Inflammatory macrophage (primary cell): ENCODE measurements at regions not wholly inside any gene's neighbourhood (a gene's known extent, or its start where the extent isn't known, plus 50 kb on each side); places are given as distances from the start of the nearest gene placed in this dataset.
A peak's percentile ranks its signal among the peaks of the same experiment; 100 is the strongest.

Source experiments
- DNase-seq, 2 donors: peaks; one replicate each; pipeline ENCODE4 v3.0.0-alpha.2; 2020 to 2022

GRCh38 chr17:69605571-69605970 is 191.1 kb downstream of the MAP2K6 start:
- no peak for DNase-seq

DNA sequence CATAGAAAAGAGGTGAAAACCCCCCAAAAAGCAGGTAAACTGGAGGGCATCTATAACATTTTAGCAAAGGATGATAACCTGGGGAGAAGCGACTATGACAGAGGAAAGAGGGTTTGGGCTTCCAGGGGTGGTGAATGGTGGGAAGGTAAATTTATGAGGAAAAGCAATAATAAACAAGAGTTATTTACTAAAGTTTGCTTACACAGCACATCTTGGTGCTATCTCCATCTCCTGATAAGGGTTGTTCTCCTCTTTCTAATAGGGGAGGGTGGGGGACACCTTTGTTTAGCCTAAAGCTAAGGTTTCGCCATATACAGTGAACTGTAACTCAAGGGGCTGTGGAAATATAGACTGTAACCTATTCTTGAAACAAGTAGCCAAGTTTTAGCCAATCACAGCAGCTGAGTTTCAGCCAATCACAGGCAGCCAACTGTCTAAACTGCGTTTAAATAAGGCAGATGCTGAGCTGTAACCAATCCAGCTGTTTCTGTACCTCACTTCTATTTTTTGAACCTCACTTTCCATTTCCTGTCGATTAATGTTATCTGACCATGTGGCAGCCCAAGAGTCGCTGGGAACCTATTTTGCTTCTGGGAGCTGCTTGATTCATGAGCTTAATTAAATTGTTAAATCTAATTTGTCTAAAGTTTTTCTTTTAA is 191.8 kb downstream of the MAP2K6 start:
- DNase-seq = no peak

- peak; percentile 63 to 66 for DNase-seq
Measured at GRCh38 chr17:69607162-69607834, 192.8 kb downstream of the MAP2K6 start.

GRCh38 chr17:69608141-69608540 is 193.6 kb downstream of the MAP2K6 start:
- no peak for DNase-seq

DNA sequence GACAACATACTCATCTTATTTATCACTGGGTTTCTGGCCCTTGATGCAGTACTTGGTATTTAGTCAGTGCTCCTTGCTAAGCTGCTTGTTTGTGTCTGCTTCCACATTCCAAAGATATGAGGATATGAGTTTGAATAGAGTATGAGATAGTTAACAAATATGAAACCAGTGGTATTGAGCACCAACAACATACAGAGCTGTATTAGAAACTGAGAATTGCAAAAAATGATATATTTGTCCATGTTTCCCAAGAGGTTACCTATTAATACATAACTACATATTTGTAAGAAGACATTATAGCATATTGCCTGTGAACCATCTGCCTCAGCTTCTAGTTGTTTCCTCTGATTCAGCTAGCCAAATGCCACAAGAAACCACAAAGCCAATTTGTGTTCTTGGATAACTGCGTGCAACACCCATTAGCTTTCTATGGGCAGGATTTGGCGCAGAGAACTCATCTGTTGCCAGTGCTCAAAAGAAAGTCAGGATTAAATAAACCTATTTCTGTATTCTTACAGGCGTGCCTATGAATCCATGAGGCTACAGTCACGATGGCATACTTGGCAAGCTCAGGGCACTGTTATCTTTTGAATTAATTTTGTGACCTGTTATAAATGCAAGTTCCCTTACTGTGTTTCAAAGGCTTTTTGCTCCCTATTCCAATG is 194.4 kb downstream of the MAP2K6 start:
- DNase-seq = no peak

GRCh38 chr17:69609473-69610305 is 195.2 kb downstream of the MAP2K6 start:
- DNase-seq = peak; percentile 5 to 43

DNA sequence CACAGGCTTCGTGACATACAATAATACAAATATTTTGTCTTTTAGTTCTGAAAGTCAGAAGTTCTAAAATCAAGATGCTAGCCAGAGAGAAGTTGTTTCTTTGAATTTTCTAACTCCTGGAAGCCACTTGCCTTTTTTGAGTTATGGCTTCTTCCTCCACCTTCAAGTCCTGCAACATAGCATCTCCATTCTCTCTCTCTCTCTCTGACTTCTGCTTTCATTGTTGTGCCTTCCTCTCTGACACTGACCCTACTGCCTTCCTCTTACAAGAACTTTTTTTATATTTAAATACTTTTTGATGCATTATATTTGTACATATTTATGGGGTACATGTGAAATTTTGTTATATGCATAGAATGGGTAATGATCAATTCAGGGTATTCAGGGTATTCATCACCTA is 205.9 kb downstream of the MAP2K6 start:
- DNase-seq = no peak

DNA sequence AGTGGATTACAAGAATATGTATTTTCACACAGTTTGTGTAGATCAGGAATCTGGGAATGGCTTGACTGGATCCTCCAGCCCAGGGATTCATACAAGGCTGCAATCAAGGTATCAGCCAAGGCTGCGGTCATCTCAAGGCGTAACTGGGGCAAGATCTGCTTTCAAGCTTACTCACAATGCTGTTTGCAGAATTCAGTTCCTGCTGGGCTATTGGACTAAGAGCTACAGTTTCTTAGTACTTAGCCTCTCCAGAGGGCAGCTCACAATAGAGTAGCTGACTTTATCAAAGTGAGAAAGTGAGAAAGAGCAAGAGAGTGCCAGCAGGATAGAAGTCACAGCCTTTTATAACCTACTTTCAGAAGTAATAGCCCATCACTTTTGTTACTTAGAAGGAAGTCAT is 211.0 kb downstream of the MAP2K6 start:
- no peak for DNase-seq

GRCh38 chr17:69630056-69630635 is 215.6 kb downstream of the MAP2K6 start:
- no peak for DNase-seq

DNA sequence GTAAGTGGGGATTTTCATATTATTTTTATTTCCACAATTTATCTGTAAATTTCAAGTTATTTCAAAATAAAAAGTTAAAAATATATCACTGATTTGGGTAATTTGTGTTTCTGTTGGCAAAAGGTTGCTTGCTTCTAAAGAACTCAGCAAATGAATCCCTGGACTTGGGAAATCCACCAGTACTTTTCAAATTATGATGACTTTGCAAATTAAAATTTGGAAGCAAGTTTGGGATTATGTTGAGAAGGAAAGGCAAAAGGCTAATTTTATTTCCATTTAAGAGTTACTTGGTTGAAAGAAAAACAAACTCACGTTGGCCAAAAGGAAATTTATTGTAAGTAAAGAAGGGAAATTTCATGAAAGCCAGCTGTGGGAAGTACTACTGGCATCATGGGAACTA is 220.3 kb downstream of the MAP2K6 start:
- DNase-seq = no peak

DNA sequence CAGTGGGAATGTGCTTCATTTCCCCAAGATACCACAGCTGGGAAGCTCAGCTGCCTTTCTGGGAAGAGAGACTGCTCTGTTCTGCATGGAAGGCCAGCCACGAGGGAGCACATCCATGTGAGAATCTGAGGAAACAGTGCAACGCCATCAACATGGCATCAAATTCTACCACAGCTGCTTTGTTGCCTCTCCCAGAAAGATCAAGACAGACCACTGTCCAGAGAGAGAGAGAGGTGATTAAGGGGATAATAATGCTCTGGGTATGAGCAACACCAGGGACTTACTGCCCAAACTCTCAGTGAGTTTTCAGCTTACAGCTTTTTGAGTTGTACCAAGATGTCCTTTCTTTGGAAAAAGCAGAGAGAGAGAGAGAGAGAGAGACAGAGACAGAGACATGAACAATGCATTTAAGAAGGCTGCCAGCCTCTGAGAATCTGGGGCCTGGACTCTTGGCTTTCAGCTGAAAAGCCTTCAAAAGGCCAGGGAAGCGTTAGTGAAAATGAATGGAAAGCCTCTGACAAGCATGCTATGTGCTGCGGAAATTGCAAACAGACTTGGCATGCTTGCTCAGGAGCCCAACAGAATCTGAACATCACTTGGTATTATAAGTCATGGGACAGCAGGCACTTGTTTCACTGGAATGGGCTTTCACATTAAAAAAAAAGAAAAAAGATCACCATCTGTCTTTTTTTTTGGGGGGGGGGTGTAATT is 223.1 kb downstream of the MAP2K6 start:
- DNase-seq = no peak

DNA sequence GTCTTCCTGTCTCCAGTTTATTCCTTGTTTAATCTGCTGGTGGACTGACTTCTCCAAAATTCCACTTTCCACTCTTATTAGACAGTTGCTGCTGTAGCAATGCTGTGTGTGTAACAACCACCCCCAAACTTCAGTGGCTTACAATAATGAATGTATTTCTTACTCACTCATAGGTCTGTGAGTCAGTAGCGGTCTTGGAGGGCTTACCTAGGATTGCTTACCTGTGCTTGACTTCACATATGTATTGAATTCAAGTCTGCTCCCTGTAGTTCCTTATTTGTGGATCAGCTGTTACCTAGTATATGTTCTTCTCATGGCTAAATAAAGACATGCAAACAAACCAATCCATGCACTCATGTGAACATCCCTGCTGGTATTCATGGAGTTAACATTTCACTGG is 224.6 kb downstream of the MAP2K6 start:
- DNase-seq = no peak

DNA sequence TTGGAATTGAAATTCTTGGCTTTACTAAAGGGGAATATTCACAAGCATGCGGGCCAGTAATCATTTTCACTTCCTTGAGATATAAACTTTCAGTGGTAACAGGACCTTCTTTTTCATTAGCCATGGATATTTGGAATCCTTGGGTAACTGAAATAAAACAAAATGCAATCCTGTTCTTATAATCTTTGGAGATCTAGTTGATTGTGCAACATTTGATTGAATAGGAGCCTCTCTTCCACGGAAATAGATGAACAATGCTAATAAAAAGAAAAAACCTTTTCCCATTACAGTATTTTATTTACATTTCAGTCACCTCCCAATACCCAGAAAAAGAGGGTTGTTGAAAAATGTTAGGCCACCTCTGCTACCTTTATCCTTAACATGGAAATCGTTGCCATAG is 225.6 kb downstream of the MAP2K6 start:
- no peak for DNase-seq

DNA sequence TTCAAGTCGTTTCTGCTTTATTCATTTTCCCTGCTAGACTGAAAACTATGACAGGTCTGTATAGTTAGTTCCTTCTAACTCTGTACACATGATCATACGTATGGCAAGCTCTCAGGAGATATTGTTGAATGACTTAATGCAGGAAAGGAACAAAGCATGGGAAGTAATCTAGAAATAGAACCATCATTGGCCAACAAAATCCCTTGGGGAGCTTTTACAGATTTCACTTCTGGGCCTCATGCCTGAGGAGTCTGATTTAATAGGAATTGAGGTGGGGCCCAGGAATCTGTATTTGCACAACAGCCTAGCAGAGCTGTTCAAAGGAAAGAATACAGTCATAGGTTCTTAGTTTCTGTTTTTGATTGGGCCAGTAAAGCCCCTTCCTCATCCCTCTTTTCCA is 229.2 kb downstream of the MAP2K6 start:
- no peak for DNase-seq

- no peak for DNase-seq
Measured at GRCh38 chr17:69646729-69647128, 232.2 kb downstream of the MAP2K6 start.

- no peak for DNase-seq
Measured at GRCh38 chr17:69650881-69651280, 236.4 kb downstream of the MAP2K6 start.

GRCh38 chr17:69651921-69652320 is 237.4 kb downstream of the MAP2K6 start:
- no peak for DNase-seq

DNA sequence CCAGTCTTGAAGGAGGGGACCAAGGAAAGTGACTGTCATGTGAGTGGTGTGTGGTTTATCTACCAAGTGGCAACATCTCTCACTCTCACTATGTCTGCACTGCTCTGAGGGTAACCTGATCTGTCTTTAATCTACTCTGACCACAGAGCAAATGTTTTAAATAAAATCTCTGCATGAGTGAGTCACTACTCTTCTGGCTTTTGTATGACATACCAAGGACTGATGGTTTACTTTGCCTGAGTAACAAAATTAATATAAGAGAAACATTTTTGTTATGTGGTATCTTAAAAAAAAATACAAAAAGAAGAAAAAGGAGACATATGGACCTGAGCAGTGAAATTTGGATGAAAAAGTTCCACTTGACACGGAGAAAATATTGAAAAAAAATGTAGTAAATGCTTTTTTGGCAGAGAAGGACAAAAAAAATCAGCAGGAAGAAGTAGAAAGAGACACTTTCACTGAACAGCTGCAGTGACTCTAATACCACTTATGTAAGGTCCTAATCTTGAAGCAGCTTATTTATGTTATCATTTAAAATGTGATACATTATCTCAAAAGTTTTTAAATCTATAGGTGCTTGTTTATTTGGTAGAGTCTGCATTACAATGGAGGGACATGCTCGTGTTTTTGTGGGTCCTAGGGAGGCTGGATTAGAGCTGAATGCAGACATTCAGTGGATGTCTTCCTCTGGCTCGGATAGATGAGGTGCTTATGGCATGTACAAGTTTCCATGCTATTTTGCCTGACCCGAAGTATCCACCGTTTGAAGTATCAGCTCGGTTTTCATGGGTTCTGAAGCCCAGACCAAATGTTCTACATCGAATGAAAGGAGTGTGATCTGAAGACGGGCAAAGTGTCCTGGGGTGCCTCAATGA is 240.7 kb downstream of the MAP2K6 start:
- DNase-seq = no peak

- no peak for DNase-seq
Measured at GRCh38 chr17:69655902-69656301, 241.4 kb downstream of the MAP2K6 start.

- DNase-seq = no peak
Measured at GRCh38 chr17:69669441-69670178, 255.1 kb downstream of the MAP2K6 start.
